NOMO-1 treated with DMSO at 0.1 percent for 48 hours (cell line): ENCODE measurements at regions not wholly inside any gene's neighbourhood (a gene's known extent, or its start where the extent isn't known, plus 50 kb on each side); places are given as distances from the start of the nearest gene placed in this dataset.

ENCODE experiments used
- DNase-seq: peaks from one replicate; lab custom pipeline; 2025; ENCODE audit not compliant: unreplicated experiment; lab: John Stamatoyannopoulos, UW

- DNase-seq, result no peak
Measured at GRCh38 chr22:47738472-47739013, 976.1 kb downstream of the TBC1D22A start.

GRCh38 chr22:47736186-47737034 is 974.0 kb downstream of the TBC1D22A start:
- DNase-seq, result no peak

GRCh38 chr22:47734511-47734910 is 972.1 kb downstream of the TBC1D22A start:
- no peak for DNase-seq

- no peak for DNase-seq
Measured at GRCh38 chr22:47727641-47728040, 965.2 kb downstream of the TBC1D22A start.

- no peak for DNase-seq
Measured at GRCh38 chr22:47724751-47725150, 962.3 kb downstream of the TBC1D22A start.

- DNase-seq, result no peak
Measured at GRCh38 chr22:47724030-47724429, 961.6 kb downstream of the TBC1D22A start.

- no peak for DNase-seq
Measured at GRCh38 chr22:47718337-47718736, 955.9 kb downstream of the TBC1D22A start.

GRCh38 chr22:47716890-47717615 is 954.6 kb downstream of the TBC1D22A start:
- no peak for DNase-seq

- no peak for DNase-seq
Measured at GRCh38 chr22:47715866-47716578, 953.6 kb downstream of the TBC1D22A start.

GRCh38 chr22:47713941-47714340 is 951.5 kb downstream of the TBC1D22A start:
- DNase-seq, result no peak

- DNase-seq, result no peak
Measured at GRCh38 chr22:47710135-47710534, 947.7 kb downstream of the TBC1D22A start.

- no peak for DNase-seq
Measured at GRCh38 chr22:47705350-47705749, 942.9 kb downstream of the TBC1D22A start.

GRCh38 chr22:47698906-47699305 is 936.5 kb downstream of the TBC1D22A start:
- DNase-seq, result no peak

GRCh38 chr22:47697861-47698260 is 935.4 kb downstream of the TBC1D22A start:
- DNase-seq, result no peak

GRCh38 chr22:47696776-47697175 is 934.3 kb downstream of the TBC1D22A start:
- no peak for DNase-seq

GRCh38 chr22:47695176-47695575 is 932.7 kb downstream of the TBC1D22A start:
- no peak for DNase-seq

- no peak for DNase-seq
Measured at GRCh38 chr22:47694536-47695130, 932.2 kb downstream of the TBC1D22A start.

GRCh38 chr22:47693606-47694005 is 931.2 kb downstream of the TBC1D22A start:
- DNase-seq, result no peak

GRCh38 chr22:47692811-47693210 is 930.4 kb downstream of the TBC1D22A start:
- no peak for DNase-seq

GRCh38 chr22:47691152-47691895 is 928.9 kb downstream of the TBC1D22A start:
- no peak for DNase-seq
